ENCODE measurements at regions not wholly inside any gene's neighbourhood (a gene's known extent, or its start where the extent isn't known, plus 50 kb on each side); places are given as distances from the start of the nearest gene placed in this dataset.

- in situ Hi-C loops (cut with HindIII; ENCODE audit: low pct_unique_long_range_greater_than_20kb, low sequenced_read_pairs) = no loop called here
- DNase-seq (ENCODE audit: low read depth) = no peak
Observed at GRCh38 chr17:59451706-59452105, 113.7 kb upstream of the DHX40 start.

- no peak for DNase-seq (ENCODE audit: low read depth)
- in situ Hi-C loops (cut with HindIII; ENCODE audit: low pct_unique_long_range_greater_than_20kb, low sequenced_read_pairs) = no loop called here
Observed at GRCh38 chr17:59454633-59455105, 110.7 kb upstream of the DHX40 start.

GRCh38 chr17:59456428-59456827 is 109.0 kb upstream of the DHX40 start:
- no peak for DNase-seq (ENCODE audit: low read depth)
- in situ Hi-C loops (cut with HindIII; ENCODE audit: low pct_unique_long_range_greater_than_20kb, low sequenced_read_pairs) = no loop called here

GRCh38 chr17:59456923-59457615 is 108.3 kb upstream of the DHX40 start:
- in situ Hi-C loops (cut with HindIII; ENCODE audit: low pct_unique_long_range_greater_than_20kb, low sequenced_read_pairs) = no loop called here
- DNase-seq (ENCODE audit: low read depth) = no peak

- in situ Hi-C loops (cut with HindIII; ENCODE audit: low pct_unique_long_range_greater_than_20kb, low sequenced_read_pairs) = no loop called here
- no peak for DNase-seq (ENCODE audit: low read depth)
Observed at GRCh38 chr17:59462385-59462784, 103.0 kb upstream of the DHX40 start.

GRCh38 chr17:59464246-59464645 is 101.2 kb upstream of the DHX40 start:
- in situ Hi-C loops (cut with HindIII; ENCODE audit: low pct_unique_long_range_greater_than_20kb, low sequenced_read_pairs) = no loop called here

GRCh38 chr17:59465949-59466307 is 99.5 kb upstream of the DHX40 start:
- in situ Hi-C loops (cut with HindIII; ENCODE audit: low pct_unique_long_range_greater_than_20kb, low sequenced_read_pairs) = no loop called here
- DNase-seq (ENCODE audit: low read depth) = no peak

More at GRCh38 chr17:59464246-59464645, 101.2 kb upstream of the DHX40 start:
- no peak for DNase-seq (ENCODE audit: low read depth)

GRCh38 chr17:59466946-59467801 is 98.2 kb upstream of the DHX40 start:
- in situ Hi-C loops (cut with HindIII; ENCODE audit: low pct_unique_long_range_greater_than_20kb, low sequenced_read_pairs) = no loop called here
- no peak for DNase-seq (ENCODE audit: low read depth)

GRCh38 chr17:59469786-59470485 is 95.5 kb upstream of the DHX40 start:
- DNase-seq (ENCODE audit: low read depth) = no peak
- in situ Hi-C loops (cut with HindIII; ENCODE audit: low pct_unique_long_range_greater_than_20kb, low sequenced_read_pairs) = no loop called here

- in situ Hi-C loops (cut with HindIII; ENCODE audit: low pct_unique_long_range_greater_than_20kb, low sequenced_read_pairs) = no loop called here
- DNase-seq (ENCODE audit: low read depth) = no peak
Observed at GRCh38 chr17:59470624-59471297, 94.6 kb upstream of the DHX40 start.

- DNase-seq (ENCODE audit: low read depth) = no peak
- in situ Hi-C loops (cut with HindIII; ENCODE audit: low pct_unique_long_range_greater_than_20kb, low sequenced_read_pairs) = no loop called here
Observed at GRCh38 chr17:59476413-59476812, 89.0 kb upstream of the DHX40 start.

- in situ Hi-C loops (cut with HindIII; ENCODE audit: low pct_unique_long_range_greater_than_20kb, low sequenced_read_pairs) = no loop called here
- no peak for DNase-seq (ENCODE audit: low read depth)
Observed at GRCh38 chr17:59479141-59479540, 86.3 kb upstream of the DHX40 start.

- in situ Hi-C loops (cut with HindIII; ENCODE audit: low pct_unique_long_range_greater_than_20kb, low sequenced_read_pairs) = no loop called here
- no peak for DNase-seq (ENCODE audit: low read depth)
Observed at GRCh38 chr17:59483860-59484259, 81.5 kb upstream of the DHX40 start.

- in situ Hi-C loops (cut with HindIII; ENCODE audit: low pct_unique_long_range_greater_than_20kb, low sequenced_read_pairs) = no loop called here
- DNase-seq (ENCODE audit: low read depth) = no peak
Observed at GRCh38 chr17:59485015-59485414, 80.4 kb upstream of the DHX40 start.

GRCh38 chr17:59485946-59486345 is 79.5 kb upstream of the DHX40 start:
- in situ Hi-C loops (cut with HindIII; ENCODE audit: low pct_unique_long_range_greater_than_20kb, low sequenced_read_pairs) = no loop called here
- no peak for DNase-seq (ENCODE audit: low read depth)

- DNase-seq (ENCODE audit: low read depth) = no peak
- in situ Hi-C loops (cut with HindIII; ENCODE audit: low pct_unique_long_range_greater_than_20kb, low sequenced_read_pairs) = no loop called here
Observed at GRCh38 chr17:59487161-59487873, 78.1 kb upstream of the DHX40 start.

GRCh38 chr17:59488805-59489204 is 76.6 kb upstream of the DHX40 start:
- in situ Hi-C loops (cut with HindIII; ENCODE audit: low pct_unique_long_range_greater_than_20kb, low sequenced_read_pairs) = no loop called here
- DNase-seq (ENCODE audit: low read depth) = no peak

- in situ Hi-C loops (cut with HindIII; ENCODE audit: low pct_unique_long_range_greater_than_20kb, low sequenced_read_pairs) = no loop called here
- no peak for DNase-seq (ENCODE audit: low read depth)
Observed at GRCh38 chr17:59490216-59490615, 75.2 kb upstream of the DHX40 start.
